ENCODE measurements at regions not wholly inside any gene's neighbourhood (a gene's known extent, or its start where the extent isn't known, plus 50 kb on each side); places are given as distances from the start of the nearest gene placed in this dataset.
"Not testable (repeated sequence)": the region's sequence is repeated elsewhere in the genome, so short reads cannot be mapped to it uniquely, and the experiment has no call there.

GRCh38 chrX:115840729-115841409 lies 279.9 kb downstream of the PLS3 start:
- not testable (repeated sequence) for H3K9me3 Mint-ChIP-seq, H3K36me3 Mint-ChIP-seq, H3K4me1 Mint-ChIP-seq, DNase-seq, H3K4me3 Mint-ChIP-seq, H3K27me3 Mint-ChIP-seq, H3K27ac Mint-ChIP-seq

- not testable (repeated sequence) for H3K9me3 Mint-ChIP-seq, H3K4me1 Mint-ChIP-seq
These were observed 290.0 kb downstream of the PLS3 start for GRCh38 chrX:115850986-115851385.

DNA sequence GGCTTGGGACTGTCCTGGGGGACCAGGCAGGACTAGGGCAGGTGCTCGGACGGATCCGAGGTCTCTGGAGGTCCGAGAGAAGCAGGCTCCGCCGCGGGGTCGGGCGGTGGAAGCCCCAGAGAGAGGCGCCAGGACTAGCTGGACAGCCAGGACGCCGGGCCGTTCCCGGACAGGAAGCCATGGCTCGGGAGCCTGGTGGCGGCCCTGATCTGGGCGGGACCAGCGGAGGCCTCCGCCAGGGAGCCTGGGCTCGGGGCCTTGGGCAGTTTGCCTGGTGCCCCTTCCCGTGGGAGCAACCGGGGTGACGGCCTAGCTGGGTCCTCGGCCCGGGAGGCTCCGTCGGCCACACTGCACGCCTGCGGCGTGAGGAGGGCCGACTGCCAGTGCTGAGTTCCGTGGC lies 292.3 kb downstream of the PLS3 start:
- H3K27ac Mint-ChIP-seq, DNase-seq, H3K4me3 Mint-ChIP-seq, H3K27me3 Mint-ChIP-seq, H3K4me1 Mint-ChIP-seq, H3K36me3 Mint-ChIP-seq, H3K9me3 Mint-ChIP-seq: not testable (repeated sequence)

More at GRCh38 chrX:115850986-115851385, 290.0 kb downstream of the PLS3 start:
- DNase-seq, H3K4me3 Mint-ChIP-seq, H3K36me3 Mint-ChIP-seq, H3K27ac Mint-ChIP-seq, H3K27me3 Mint-ChIP-seq: not testable (repeated sequence)

DNA sequence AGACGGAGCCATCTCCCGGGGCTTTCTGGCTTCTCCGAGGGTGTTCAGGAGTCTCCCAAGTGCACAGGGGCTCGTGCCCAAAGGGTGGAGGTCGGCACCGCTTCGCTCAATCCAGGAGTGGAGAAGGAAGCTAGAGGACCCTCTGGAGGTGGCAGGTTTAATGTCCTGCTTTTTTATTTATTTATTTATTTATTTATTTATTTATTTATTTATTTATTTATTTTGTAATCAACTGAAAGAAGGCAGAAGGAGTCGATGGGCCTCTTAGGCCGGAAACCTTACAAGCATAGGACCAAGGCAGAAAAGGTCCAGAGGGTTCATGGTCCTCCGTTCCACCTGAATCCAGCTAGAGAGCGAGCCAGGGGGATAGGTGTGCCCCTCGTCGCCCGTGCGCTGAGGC lies 289.4 kb upstream of the AGTR2 start:
- H3K9me3 Mint-ChIP-seq, H3K36me3 Mint-ChIP-seq, H3K4me3 Mint-ChIP-seq, H3K27me3 Mint-ChIP-seq, DNase-seq, H3K4me1 Mint-ChIP-seq, H3K27ac Mint-ChIP-seq: not testable (repeated sequence)

GRCh38 chrX:115884121-115884520 lies 286.4 kb upstream of the AGTR2 start:
- H3K4me3 Mint-ChIP-seq, H3K36me3 Mint-ChIP-seq, H3K27ac Mint-ChIP-seq, H3K4me1 Mint-ChIP-seq, H3K9me3 Mint-ChIP-seq, DNase-seq, H3K27me3 Mint-ChIP-seq: not testable (repeated sequence)

DNA sequence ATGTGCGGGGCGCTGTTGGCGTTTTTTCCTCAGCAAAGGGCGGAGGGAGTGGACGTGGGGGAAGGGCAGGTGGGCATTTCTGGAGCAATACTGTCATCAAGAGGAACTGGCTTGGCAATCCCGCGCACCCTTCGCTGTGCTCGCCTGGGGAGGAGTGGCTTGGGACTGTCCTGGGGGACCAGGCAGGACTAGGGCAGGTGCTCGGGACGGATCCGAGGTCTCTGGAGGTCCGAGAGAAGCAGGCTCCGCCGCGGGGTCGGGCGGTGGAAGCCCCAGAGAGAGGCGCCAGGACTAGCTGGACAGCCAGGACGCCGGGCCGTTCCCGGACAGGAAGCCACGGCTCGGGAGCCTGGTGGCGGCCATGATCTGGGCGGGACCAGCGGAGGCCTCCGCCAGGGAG lies 282.5 kb upstream of the AGTR2 start:
- H3K9me3 Mint-ChIP-seq, H3K4me3 Mint-ChIP-seq, H3K36me3 Mint-ChIP-seq, H3K27me3 Mint-ChIP-seq, H3K4me1 Mint-ChIP-seq, DNase-seq, H3K27ac Mint-ChIP-seq: not testable (repeated sequence)

DNA sequence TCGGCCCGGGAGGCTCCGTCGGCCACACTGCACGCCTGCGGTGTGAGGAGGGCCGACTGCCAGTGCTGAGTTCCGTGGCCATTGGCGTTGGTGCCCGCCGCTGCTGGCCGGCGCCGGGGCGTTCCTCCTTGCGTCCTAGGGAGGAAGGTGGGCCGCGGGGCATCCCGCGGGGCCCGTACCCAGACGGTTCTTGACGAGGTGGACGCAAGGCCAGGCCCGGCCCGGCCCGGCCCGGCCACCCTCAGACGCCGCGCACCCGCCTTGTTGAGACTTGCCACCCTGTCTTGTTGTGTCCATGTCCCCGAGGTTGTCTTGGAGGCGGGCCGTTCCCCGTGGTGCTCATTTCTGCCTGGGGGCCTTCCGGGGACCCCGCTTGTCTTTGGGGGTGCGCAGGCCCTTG lies 282.0 kb upstream of the AGTR2 start:
- H3K4me3 Mint-ChIP-seq, H3K36me3 Mint-ChIP-seq, DNase-seq, H3K27me3 Mint-ChIP-seq, H3K9me3 Mint-ChIP-seq, H3K4me1 Mint-ChIP-seq, H3K27ac Mint-ChIP-seq: not testable (repeated sequence)

DNA sequence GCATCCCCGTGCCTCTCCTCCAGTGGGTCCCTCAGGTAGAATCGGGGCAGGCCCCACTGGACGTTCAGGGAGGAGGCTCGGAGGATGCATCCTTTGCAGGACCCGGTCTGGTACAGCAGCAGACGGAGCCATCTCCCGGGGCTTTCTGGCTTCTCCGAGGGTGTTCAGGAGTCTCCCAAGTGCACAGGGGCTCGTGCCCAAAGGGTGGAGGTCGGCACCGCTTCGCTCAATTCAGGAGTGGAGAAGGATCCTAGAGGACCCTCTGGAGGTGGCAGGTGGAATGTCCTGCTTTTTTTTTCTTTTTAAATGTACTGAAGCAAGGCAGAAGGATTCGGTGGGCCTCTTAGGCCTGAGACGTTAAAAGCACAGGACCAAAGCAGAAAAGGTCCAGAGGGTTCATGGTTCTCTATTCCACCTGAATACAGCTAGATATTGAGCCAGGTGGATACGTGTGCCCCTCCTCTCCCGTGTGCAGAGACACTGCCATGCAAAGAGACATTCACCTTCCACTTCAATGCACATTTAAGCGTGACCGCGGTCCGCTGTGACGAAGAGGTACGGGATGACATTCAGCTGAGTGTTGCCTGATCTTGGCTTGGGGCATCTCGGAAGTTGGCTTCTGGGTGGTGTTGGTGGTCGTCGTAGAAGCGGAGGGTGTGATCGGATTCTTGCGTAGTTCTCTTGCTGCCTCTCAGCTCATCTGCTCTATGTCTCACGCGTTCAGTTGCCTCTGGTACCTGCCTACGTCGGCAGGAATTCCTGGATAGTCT lies 281.2 kb upstream of the AGTR2 start:
- Mint-ChIP-seq H3K27me3 (no peaks in the 10 kb centered on the region), H3K27ac (no peak overlapping the region), H3K4me3 (no peak overlapping the region), H3K36me3 (no peaks in the 10 kb centered on the region), H3K9me3 (no peaks in the 10 kb centered on the region), H3K4me1 (no peaks in the 10 kb centered on the region)
- DNase-seq: no peak

DNA sequence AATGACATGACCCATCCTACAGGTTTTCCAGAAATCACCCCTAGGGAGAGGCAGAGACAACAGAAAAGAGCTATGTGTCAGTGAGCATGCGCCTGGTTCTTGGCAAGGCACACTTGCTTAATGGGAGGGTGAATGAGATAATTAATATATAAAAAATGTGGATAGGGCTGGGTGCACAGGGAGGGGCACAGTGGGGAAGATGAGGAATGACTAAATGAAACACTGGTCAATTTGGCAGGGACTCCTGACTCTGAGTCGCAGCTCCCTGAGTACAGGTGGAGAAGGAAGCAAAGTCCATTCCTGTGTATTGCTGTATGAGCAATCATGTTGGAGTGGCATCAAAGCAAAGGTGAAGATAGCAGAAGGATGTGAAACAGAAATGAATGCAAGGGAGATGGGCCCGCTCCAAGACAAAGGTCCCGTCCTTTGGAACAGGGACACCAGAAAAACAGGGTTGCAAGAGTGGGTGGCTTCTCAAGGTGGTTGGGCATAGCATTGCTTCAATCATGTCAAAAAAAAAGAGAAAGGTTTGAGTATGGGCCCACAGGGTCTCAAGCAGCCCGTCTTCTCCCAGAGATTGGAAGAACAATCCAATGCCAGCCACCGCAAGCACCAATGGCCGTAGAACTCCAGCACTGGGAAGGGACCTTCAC lies 278.4 kb upstream of the AGTR2 start:
- no peaks in the 10 kb centered on the region for H3K4me1 Mint-ChIP-seq
- no peak overlapping the region for H3K4me3 Mint-ChIP-seq
- H3K27me3 Mint-ChIP-seq: no peaks in the 10 kb centered on the region

DNA sequence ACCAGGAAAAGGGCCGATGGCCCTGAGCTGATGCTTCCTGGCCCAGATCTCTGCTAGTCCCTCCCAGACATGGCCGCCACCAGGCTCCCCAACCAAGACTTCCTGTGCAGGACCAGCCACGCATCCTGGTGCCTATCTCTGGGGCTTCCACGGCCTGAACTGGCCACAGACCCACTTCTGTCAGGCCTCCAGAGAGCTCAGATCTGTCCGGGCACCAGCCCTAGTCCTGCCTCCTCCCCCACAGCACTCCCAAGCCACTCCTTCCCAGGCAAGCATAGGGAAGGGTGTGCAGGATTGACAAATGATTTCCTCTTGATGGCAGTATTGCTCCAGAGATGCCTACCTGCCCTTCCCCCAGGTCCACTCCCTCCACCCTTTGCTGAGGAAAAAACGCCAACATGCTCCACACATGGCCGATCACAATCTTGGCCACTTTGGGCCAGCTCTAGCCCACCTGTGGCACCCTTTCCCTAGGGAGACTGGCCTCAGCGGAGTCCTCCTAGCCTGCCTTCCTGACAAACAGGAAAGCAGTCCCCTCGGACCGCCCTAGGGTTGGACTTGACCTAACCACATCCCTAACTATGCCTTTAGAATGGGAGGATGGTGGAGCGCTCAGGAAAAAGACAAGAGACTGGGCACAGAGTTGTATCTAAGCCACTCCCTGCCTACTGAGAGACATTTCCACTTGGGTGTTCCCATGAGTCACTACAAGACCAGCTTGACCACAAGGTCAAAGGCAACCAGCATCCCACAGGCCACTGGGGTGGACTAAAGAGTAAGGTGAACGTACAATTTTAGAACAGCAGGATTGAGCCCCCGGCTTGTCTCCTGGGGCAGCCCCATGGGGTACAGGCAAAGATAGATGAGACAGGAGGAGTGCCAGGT lies 277.5 kb upstream of the AGTR2 start:
- H3K27me3 Mint-ChIP-seq: no peaks in the 10 kb centered on the region
- no peak overlapping the region for H3K4me3 Mint-ChIP-seq
- no peaks in the 10 kb centered on the region for H3K36me3 Mint-ChIP-seq
- DNase-seq: no peak
- H3K4me1 Mint-ChIP-seq: no peaks in the 10 kb centered on the region
- no peak overlapping the region for H3K27ac Mint-ChIP-seq
- no peaks in the 10 kb centered on the region for H3K9me3 Mint-ChIP-seq

More for the DNA sequence above, 278.4 kb upstream of the AGTR2 start:
- Mint-ChIP-seq H3K36me3 (no peaks in the 10 kb centered on the region), H3K9me3 (no peaks in the 10 kb centered on the region), H3K27ac (no peak overlapping the region)
- no peak for DNase-seq

DNA sequence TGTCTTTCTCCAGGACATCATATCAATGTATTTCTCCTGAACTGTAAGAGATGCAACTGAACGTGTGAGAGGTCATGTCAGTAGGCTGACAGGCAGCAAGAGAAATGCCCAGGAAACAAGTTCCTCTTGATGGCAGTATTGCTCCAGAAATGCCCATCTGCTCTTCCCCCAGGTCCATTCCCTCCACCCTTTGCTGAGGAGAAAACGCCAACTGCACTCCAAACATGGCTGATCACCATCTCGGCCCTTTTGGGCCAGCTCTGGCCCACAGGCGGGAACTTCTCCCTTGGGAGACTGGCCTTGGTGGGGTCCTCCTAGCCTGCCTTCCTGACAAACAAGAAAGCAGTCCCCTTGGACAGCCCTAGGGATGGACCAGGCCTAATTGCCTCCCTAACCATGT lies 276.5 kb upstream of the AGTR2 start:
- no peaks in the 10 kb centered on the region for H3K9me3 Mint-ChIP-seq
- DNase-seq: no peak
- H3K27me3 Mint-ChIP-seq: no peaks in the 10 kb centered on the region
- H3K4me3 Mint-ChIP-seq: no peak overlapping the region
- H3K36me3 Mint-ChIP-seq: no peaks in the 10 kb centered on the region
- H3K4me1 Mint-ChIP-seq: no peaks in the 10 kb centered on the region
- H3K27ac Mint-ChIP-seq: no peak overlapping the region

GRCh38 chrX:115895678-115896329 lies 274.7 kb upstream of the AGTR2 start:
- H3K27ac Mint-ChIP-seq: no peak overlapping the region
- H3K27me3 Mint-ChIP-seq: no peaks in the 10 kb centered on the region
- no peak for DNase-seq
- no peaks in the 10 kb centered on the region for H3K4me1 Mint-ChIP-seq
- no peak overlapping the region for H3K4me3 Mint-ChIP-seq
- no peaks in the 10 kb centered on the region for H3K36me3 Mint-ChIP-seq
- no peaks in the 10 kb centered on the region for H3K9me3 Mint-ChIP-seq

DNA sequence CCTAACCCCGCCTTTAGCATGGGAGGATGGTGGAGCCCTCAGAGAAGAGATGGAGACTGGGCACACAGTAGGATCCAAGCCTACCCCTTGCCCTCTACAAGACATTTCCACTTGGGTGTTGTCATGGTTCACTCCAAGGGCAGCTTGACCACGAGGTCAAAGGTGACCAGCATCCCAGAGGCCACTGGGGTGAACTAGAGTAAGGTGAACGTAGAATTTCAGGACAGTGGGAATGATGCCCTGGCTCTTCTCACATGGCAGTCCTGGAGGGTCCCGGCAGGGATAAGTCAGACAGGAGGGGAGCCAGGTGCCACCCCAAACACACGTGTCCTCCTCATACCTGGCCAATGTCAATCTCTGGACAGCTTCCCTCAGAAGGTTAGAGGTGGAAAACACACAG lies 274.2 kb upstream of the AGTR2 start:
- H3K27me3 Mint-ChIP-seq: no peaks in the 10 kb centered on the region
- H3K4me1 Mint-ChIP-seq: no peaks in the 10 kb centered on the region
- no peaks in the 10 kb centered on the region for H3K9me3 Mint-ChIP-seq
- no peak overlapping the region for H3K4me3 Mint-ChIP-seq
- no peak for DNase-seq
- no peak overlapping the region for H3K27ac Mint-ChIP-seq
- H3K36me3 Mint-ChIP-seq: no peaks in the 10 kb centered on the region

GRCh38 chrX:115897956-115898355 lies 272.6 kb upstream of the AGTR2 start:
- H3K27me3 Mint-ChIP-seq: no peaks in the 10 kb centered on the region
- H3K9me3 Mint-ChIP-seq: no peaks in the 10 kb centered on the region
- no peak for DNase-seq
- no peaks in the 10 kb centered on the region for H3K36me3 Mint-ChIP-seq
- no peak overlapping the region for H3K4me3 Mint-ChIP-seq
- H3K27ac Mint-ChIP-seq: no peak overlapping the region
- H3K4me1 Mint-ChIP-seq: no peaks in the 10 kb centered on the region

Measured in activated naive CD8-positive, alpha-beta T cell treated with anti-CD3 and anti-CD28 coated beads for 36 hours (primary cell).